NT2/D1 (cell line): ENCODE measurements at regions not wholly inside any gene's neighbourhood (a gene's known extent, or its start where the extent isn't known, plus 50 kb on each side); places are given as distances from the start of the nearest gene placed in this dataset.

Experiments used
- DNase-seq: peaks from one replicate; pipeline ENCODE4 v3.0.0-alpha.2; 2011; ENCODE audit warnings: low read depth, low spot score
- H3K27me3 ChIP-seq: 2 replicates; pipeline ENCODE4 v1.6.0; 2011; ENCODE audit warnings: mild to moderate bottlenecking; ENCODE audit not compliant: insufficient read length, insufficient read depth
- H3K36me3 ChIP-seq: 2 replicates; pipeline ENCODE4 v1.6.1; 2011; ENCODE audit warnings: mild to moderate bottlenecking, low read length, mixed read lengths; ENCODE audit not compliant: insufficient read depth, insufficient read length
- H3K4me1 ChIP-seq: 2 replicates; pipeline ENCODE4 v1.5.1; 2011; ENCODE audit not compliant: insufficient read depth, insufficient read length
- H3K4me3 ChIP-seq: 2 replicates; pipeline ENCODE4 v1.5.1; 2011; ENCODE audit warnings: low read depth; ENCODE audit not compliant: insufficient read length
- H3K9ac ChIP-seq: 2 replicates; pipeline ENCODE4 v1.6.0; 2011; ENCODE audit warnings: low read depth; ENCODE audit not compliant: insufficient read length
- H3K9me3 ChIP-seq: 2 replicates; pipeline ENCODE4 v1.5.1; 2011; ENCODE audit warnings: mild to moderate bottlenecking, low read length; ENCODE audit not compliant: insufficient read depth
- SUZ12 ChIP-seq: IDR thresholded peaks from 2 replicates; pipeline ENCODE4 v1.6.1; 2011; ENCODE audit not compliant: insufficient read length, insufficient read depth; ENCODE audit errors: extremely low read depth
- YY1 ChIP-seq: IDR thresholded peaks from 2 replicates; pipeline ENCODE4 v1.6.1; 2011; ENCODE audit not compliant: insufficient read length, insufficient read depth
- ZNF274 ChIP-seq: IDR thresholded peaks from 2 replicates; pipeline ENCODE4 v1.6.1; 2011; ENCODE audit warnings: mild to moderate bottlenecking, low read depth, low read length

DNA sequence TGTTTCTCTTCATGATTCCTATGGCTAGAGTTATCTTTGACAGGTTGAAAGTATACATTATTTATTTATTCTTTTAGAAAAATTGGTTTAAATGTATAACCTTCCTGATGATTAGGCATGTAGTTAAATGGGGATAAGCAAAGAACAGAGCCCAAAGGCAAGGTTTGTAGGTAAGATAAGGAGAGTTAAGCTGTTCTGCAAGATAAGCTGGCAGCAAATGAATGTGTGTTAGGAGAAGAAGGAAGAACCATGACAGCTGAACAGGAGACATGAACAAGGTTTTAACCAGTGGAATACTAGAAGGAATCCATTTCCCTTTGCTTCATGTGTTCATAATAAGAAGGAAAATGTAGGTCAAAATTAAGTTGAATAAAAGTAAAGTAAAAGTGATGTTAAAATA is 1330.1 kb upstream of the USP15 start:
- TF ChIP-seq ZNF274 (no peak), YY1 (no peak)
- no peak overlapping the region for H3K4me3 ChIP-seq
- H3K9ac ChIP-seq, result no peak overlapping the region
- H3K4me1 ChIP-seq, result no peaks in the 10 kb centered on the region
- no peaks in the 10 kb centered on the region for H3K27me3 ChIP-seq
- no peak for DNase-seq
- H3K36me3 ChIP-seq, result no peaks in the 10 kb centered on the region
- 0 out of 2 replicates have a peak, but pooled peaks cover 9% of the 10 kb centered on the region for H3K9me3 ChIP-seq

DNA sequence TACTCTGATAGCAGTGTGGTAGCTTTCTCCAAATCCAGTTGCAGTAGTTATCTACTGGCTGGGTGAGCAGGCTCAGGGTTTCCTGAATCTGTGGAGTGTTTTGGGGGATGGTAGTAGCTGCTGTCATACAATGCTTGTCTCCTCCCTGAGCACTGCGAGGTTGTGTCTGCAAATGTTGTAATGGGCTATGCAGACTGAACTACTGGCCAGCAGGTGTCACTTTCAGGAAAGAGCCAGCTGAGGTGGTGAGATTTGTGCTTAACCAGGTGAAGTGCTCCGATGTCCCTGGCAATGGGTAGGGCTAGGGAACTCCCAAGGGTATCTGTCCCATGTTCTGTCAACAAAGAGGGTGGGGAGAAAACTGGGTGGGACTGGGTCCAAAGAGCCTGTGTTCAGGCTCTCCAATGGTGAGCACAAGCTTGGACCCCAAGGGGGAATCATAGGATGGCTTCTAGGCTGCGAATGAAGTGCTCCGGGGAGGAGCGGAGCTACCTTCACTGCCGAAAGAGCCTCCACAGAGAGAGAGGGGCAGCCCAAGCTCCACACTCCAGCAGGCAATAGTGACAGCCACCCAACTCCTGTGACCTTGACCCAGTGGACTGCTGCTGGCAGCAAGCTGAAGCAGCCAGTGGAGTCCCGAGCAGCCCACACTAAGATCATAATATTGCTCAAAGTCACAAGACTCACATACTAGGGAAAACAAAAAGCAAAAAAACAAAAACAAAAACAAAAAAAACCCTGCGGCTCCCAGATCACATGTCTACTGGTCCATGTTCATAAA is 1324.0 kb upstream of the USP15 start:
- Histone ChIP-seq H3K27me3 (no peaks in the 10 kb centered on the region), H3K9me3 (0 out of 2 replicates have a peak, but pooled peaks cover 9% of the 10 kb centered on the region), H3K9ac (no peak overlapping the region), H3K4me3 (no peak overlapping the region), H3K4me1 (no peaks in the 10 kb centered on the region), H3K36me3 (no peaks in the 10 kb centered on the region)
- no peak for TF ChIP-seq SUZ12
- no peak for TF ChIP-seq YY1
- TF ChIP-seq ZNF274, result no peak
- peak; percentile 11 for DNase-seq

DNA sequence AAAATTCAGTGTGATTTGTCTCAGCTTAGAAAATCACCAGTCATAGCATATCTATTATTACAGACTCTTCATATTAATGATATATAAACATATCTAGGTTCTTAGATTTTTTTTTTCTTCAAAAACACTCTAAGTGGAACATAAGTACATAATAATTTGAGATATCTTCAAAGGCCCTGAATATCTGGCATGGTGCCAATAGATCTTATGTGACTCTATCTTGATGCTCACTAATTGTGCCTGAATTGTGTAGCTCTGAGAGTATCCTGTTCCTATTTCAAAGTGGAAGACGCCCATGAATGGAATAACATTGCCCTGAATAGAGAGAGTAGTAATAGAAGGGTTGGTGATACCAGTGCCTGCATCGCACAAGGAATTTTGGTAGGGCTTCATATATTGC is 1312.7 kb upstream of the USP15 start:
- TF ChIP-seq SUZ12 (no peak), ZNF274 (no peak), YY1 (no peak)

DNA sequence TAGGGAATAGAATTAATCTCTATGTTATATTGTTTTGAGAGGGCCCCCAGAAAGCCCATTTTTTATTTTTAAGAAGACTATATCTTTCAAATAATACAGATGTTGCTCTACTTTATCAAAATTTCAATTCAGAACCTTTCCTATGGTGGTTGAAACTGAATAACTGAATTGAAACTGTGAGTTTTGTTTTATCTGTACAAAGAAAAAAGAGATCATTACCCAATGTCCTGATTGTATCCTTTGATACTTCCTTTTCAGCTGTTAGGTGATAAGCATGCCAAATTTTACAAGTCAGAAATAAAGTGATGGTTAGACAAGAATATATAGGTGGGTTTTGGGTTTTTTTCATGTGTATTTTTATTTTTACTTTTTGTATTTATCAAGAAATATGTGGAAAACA is 1293.1 kb upstream of the USP15 start:
- TF ChIP-seq ZNF274 (no peak), SUZ12 (no peak), YY1 (no peak)
- no peak for DNase-seq
- Histone ChIP-seq H3K9ac (no peak overlapping the region), H3K36me3 (no peaks in the 10 kb centered on the region), H3K27me3 (no peaks in the 10 kb centered on the region), H3K4me1 (no peaks in the 10 kb centered on the region), H3K4me3 (no peak overlapping the region), H3K9me3 (no peaks in the 10 kb centered on the region)

More for the DNA sequence above, 1312.7 kb upstream of the USP15 start:
- DNase-seq, result no peak
- Histone ChIP-seq H3K27me3 (no peaks in the 10 kb centered on the region), H3K36me3 (no peaks in the 10 kb centered on the region), H3K9ac (no peak overlapping the region), H3K9me3 (no peaks in the 10 kb centered on the region), H3K4me3 (no peak overlapping the region), H3K4me1 (no peaks in the 10 kb centered on the region)

DNA sequence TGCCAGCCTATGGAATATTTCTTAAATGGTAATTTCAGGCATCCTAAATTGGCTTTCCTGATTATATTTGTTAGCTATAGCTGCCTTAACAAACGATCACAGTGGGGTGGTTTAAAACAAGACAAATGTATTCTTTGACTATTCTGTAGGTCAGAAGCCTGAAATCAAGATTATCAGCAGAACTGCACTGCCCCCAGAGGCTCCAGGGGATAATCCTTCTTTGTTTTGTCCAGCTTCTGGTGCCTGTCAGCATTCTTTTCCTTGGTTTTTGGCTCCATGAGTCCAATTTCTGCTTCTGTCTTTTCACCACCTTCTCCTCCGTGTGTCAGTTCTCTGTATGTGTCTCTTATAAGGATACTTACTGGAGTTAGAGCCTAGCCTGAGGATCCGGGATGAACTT is 1282.2 kb upstream of the USP15 start:
- H3K27me3 ChIP-seq, result no peaks in the 10 kb centered on the region
- no peak for TF ChIP-seq SUZ12
- TF ChIP-seq YY1, result no peak
- no peak for TF ChIP-seq ZNF274
- no peak for DNase-seq
- no peaks in the 10 kb centered on the region for H3K9me3 ChIP-seq
- no peaks in the 10 kb centered on the region for H3K36me3 ChIP-seq
- no peak overlapping the region for H3K4me3 ChIP-seq
- no peak overlapping the region for H3K9ac ChIP-seq
- no peaks in the 10 kb centered on the region for H3K4me1 ChIP-seq

DNA sequence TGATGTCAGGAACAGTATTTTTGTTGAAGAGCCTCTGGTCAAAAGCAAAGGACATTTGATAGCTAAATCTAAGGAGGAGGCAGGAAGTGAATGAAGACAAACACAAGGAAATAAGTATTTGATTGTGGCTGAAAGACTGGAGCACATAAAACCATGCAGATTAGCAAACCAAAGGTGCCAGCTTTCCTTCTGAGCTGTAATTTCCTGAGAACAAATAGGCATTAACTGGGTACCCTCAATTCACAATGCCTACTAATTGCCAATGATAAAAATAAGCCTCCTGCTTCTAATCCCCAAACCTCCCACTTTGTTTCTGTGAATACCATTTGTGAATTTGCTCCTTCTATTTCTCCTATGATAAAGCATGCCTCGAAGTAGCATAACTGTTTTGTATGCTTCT is 1279.6 kb upstream of the USP15 start:
- Histone ChIP-seq H3K4me1 (no peaks in the 10 kb centered on the region), H3K4me3 (no peak overlapping the region), H3K9me3 (no peaks in the 10 kb centered on the region), H3K27me3 (no peaks in the 10 kb centered on the region), H3K9ac (no peak overlapping the region), H3K36me3 (no peaks in the 10 kb centered on the region)
- DNase-seq, result no peak
- no peak for TF ChIP-seq ZNF274
- TF ChIP-seq YY1, result no peak
- TF ChIP-seq SUZ12, result no peak

DNA sequence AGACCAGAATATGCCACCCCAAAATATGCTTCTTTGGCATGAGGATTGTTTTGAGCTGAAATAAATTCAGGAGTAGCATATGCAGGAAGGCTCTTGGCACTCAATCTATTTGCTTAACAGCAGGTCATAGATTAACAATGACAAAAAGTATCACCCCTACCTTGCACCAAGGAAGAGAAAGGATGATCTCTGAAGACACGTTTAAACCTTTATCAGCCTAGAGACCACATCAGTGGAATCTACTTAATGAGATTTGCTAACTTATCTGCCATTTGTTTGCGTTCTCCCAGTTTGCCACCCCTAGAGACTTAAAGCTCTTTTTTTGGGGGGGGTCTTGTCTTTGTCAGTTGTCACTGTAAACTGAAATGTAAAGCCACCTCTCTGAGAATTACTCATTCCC is 1278.7 kb upstream of the USP15 start:
- H3K9ac ChIP-seq, result no peak overlapping the region
- no peaks in the 10 kb centered on the region for H3K36me3 ChIP-seq
- H3K4me3 ChIP-seq, result no peak overlapping the region
- no peak for TF ChIP-seq SUZ12
- no peak for TF ChIP-seq ZNF274
- TF ChIP-seq YY1, result no peak
- no peaks in the 10 kb centered on the region for H3K9me3 ChIP-seq
- no peaks in the 10 kb centered on the region for H3K4me1 ChIP-seq
- no peak for DNase-seq
- H3K27me3 ChIP-seq, result no peaks in the 10 kb centered on the region

DNA sequence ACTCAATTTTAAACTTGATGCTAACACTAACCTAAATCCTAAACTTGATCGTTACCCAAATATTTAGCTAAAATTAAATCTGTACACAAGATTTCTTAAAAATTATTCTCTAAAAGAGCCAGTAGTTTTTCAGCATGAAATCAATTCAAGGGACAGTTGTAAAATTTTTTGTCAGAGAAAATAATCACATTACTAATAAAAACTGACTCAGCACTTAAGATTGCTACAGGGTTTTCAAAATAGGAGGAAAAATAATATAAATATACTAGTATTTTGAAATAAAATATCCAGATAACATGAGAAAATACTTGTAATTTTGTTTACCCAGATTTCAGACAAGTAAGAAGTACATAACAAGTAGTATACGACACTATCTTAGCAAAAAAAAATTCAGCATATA is 1268.1 kb upstream of the USP15 start:
- Histone ChIP-seq H3K9me3 (no peaks in the 10 kb centered on the region), H3K27me3 (no peaks in the 10 kb centered on the region), H3K9ac (no peak overlapping the region), H3K4me1 (no peaks in the 10 kb centered on the region), H3K36me3 (no peaks in the 10 kb centered on the region), H3K4me3 (no peak overlapping the region)
- DNase-seq, result no peak
- TF ChIP-seq SUZ12, result no peak
- TF ChIP-seq ZNF274, result no peak
- TF ChIP-seq YY1, result no peak
